ENCODE measurements at regions not wholly inside any gene's neighbourhood (a gene's known extent, or its start where the extent isn't known, plus 50 kb on each side); places are given as distances from the start of the nearest gene placed in this dataset.

GRCh38 chr2:128734521-128735295 is 416.0 kb upstream of the HS6ST1 start:
- Histone ChIP-seq H3K4me1 (peaks cover 62% of the 10 kb centered on the region), H3K4me2 (peak overlapping the region; percentile 88), H3K4me3 (peak overlapping the region; percentile 18; the same call in 1 of the 2 replicates), H4K20me1 (no peaks in the 10 kb centered on the region), H3K27me3 (no peaks in the 10 kb centered on the region), H3K9ac (peak overlapping the region; percentile 27; the same call in 1 of the 2 replicates), H3K36me3 (no peaks in the 10 kb centered on the region), H3K9me3 (no peaks in the 10 kb centered on the region), H3K27ac (peak overlapping the region; percentile 72)
- TF ChIP-seq Cebpa-rat (IDR thresholded peaks at IDR 0.05), result no peak

GRCh38 chr2:128735296-128735960 is 416.8 kb upstream of the HS6ST1 start:
- peak; percentile 91 for TF ChIP-seq Cebpa-rat (IDR thresholded peaks at IDR 0.05)
- Histone ChIP-seq H4K20me1 (no peaks in the 10 kb centered on the region), H3K9me3 (no peaks in the 10 kb centered on the region), H3K4me3 (peak overlapping the region; percentile 18; the same call in 1 of the 2 replicates), H3K27ac (peak overlapping the region; percentile 72), H3K36me3 (no peaks in the 10 kb centered on the region), H3K9ac (peak overlapping the region; percentile 27; the same call in 1 of the 2 replicates), H3K4me2 (peak overlapping the region; percentile 88), H3K4me1 (peaks cover 62% of the 10 kb centered on the region), H3K27me3 (no peaks in the 10 kb centered on the region)

GRCh38 chr2:128736046-128736688 is 417.5 kb upstream of the HS6ST1 start:
- Histone ChIP-seq H3K4me1 (peaks cover 56% of the 10 kb centered on the region), H4K20me1 (no peaks in the 10 kb centered on the region), H3K4me2 (peak overlapping the region; percentile 88), H3K9me3 (no peaks in the 10 kb centered on the region), H3K27ac (peak overlapping the region; percentile 72; the same call in 1 of the 2 replicates), H3K9ac (no peak overlapping the region), H3K27me3 (no peaks in the 10 kb centered on the region), H3K36me3 (no peaks in the 10 kb centered on the region), H3K4me3 (no peak overlapping the region)
- TF ChIP-seq Cebpa-rat (IDR thresholded peaks at IDR 0.05), result no peak

- peaks cover 51% of the 10 kb centered on the region for H3K4me1 ChIP-seq
- peak overlapping the region; percentile 18; the same call in 1 of the 2 replicates for H3K27ac ChIP-seq
- H3K9me3 ChIP-seq, result no peaks in the 10 kb centered on the region
- H3K9ac ChIP-seq, result no peak overlapping the region
- peak overlapping the region; percentile 88 for H3K4me2 ChIP-seq
- no peaks in the 10 kb centered on the region for H4K20me1 ChIP-seq
- H3K4me3 ChIP-seq, result no peak overlapping the region
- no peaks in the 10 kb centered on the region for H3K36me3 ChIP-seq
- H3K27me3 ChIP-seq, result no peaks in the 10 kb centered on the region
- no peak for TF ChIP-seq Cebpa-rat (IDR thresholded peaks at IDR 0.05)
Observed at GRCh38 chr2:128736689-128737545, 418.2 kb upstream of the HS6ST1 start.

- Histone ChIP-seq H3K27ac (no peak overlapping the region), H3K36me3 (no peaks in the 10 kb centered on the region), H3K9ac (no peak overlapping the region), H3K4me2 (no peak overlapping the region), H3K4me1 (peaks cover 49% of the 10 kb centered on the region), H3K27me3 (no peaks in the 10 kb centered on the region), H4K20me1 (no peaks in the 10 kb centered on the region), H3K4me3 (no peak overlapping the region), H3K9me3 (no peaks in the 10 kb centered on the region)
- TF ChIP-seq Cebpa-rat (IDR thresholded peaks at IDR 0.05), result no peak
Observed at GRCh38 chr2:128737546-128737826, 418.8 kb upstream of the HS6ST1 start.

GRCh38 chr2:128738446-128739110 is 419.9 kb upstream of the HS6ST1 start:
- Histone ChIP-seq H3K4me3 (no peak overlapping the region), H3K9me3 (no peaks in the 10 kb centered on the region), H4K20me1 (no peaks in the 10 kb centered on the region), H3K4me1 (peaks cover 38% of the 10 kb centered on the region), H3K27me3 (no peaks in the 10 kb centered on the region), H3K36me3 (no peaks in the 10 kb centered on the region), H3K27ac (no peak overlapping the region), H3K9ac (no peak overlapping the region), H3K4me2 (no peak overlapping the region)
- TF ChIP-seq Cebpa-rat (IDR thresholded peaks at IDR 0.05), result no peak

GRCh38 chr2:128742467-128742866 is 423.8 kb upstream of the HS6ST1 start:
- no peak overlapping the region for H3K4me2 ChIP-seq
- H3K4me1 ChIP-seq, result no peaks in the 10 kb centered on the region

GRCh38 chr2:128745946-128746345 is 427.3 kb upstream of the HS6ST1 start:
- no peaks in the 10 kb centered on the region for H3K27me3 ChIP-seq
- H3K4me1 ChIP-seq, result peaks cover 11% of the 10 kb centered on the region
- H3K4me2 ChIP-seq, result no peak overlapping the region
- H3K27ac ChIP-seq, result no peak overlapping the region
- TF ChIP-seq Cebpa-rat (IDR thresholded peaks at IDR 0.05), result no peak
- no peak overlapping the region for H3K4me3 ChIP-seq
- H3K9ac ChIP-seq, result no peak overlapping the region
- no peaks in the 10 kb centered on the region for H3K36me3 ChIP-seq
- no peaks in the 10 kb centered on the region for H3K9me3 ChIP-seq
- no peaks in the 10 kb centered on the region for H4K20me1 ChIP-seq

More at GRCh38 chr2:128742467-128742866, 423.8 kb upstream of the HS6ST1 start:
- TF ChIP-seq Cebpa-rat (IDR thresholded peaks at IDR 0.05), result no peak
- H3K9ac ChIP-seq, result no peak overlapping the region
- H4K20me1 ChIP-seq, result no peaks in the 10 kb centered on the region
- H3K4me3 ChIP-seq, result no peak overlapping the region
- no peaks in the 10 kb centered on the region for H3K36me3 ChIP-seq
- H3K27me3 ChIP-seq, result no peaks in the 10 kb centered on the region
- H3K9me3 ChIP-seq, result no peaks in the 10 kb centered on the region
- no peak overlapping the region for H3K27ac ChIP-seq

GRCh38 chr2:128746356-128746755 is 427.7 kb upstream of the HS6ST1 start:
- no peak overlapping the region for H3K27ac ChIP-seq
- H3K4me3 ChIP-seq, result no peak overlapping the region
- H4K20me1 ChIP-seq, result no peaks in the 10 kb centered on the region
- H3K36me3 ChIP-seq, result no peaks in the 10 kb centered on the region
- H3K9me3 ChIP-seq, result no peaks in the 10 kb centered on the region
- no peaks in the 10 kb centered on the region for H3K27me3 ChIP-seq
- no peak overlapping the region for H3K9ac ChIP-seq
- no peak overlapping the region for H3K4me2 ChIP-seq
- peaks cover 15% of the 10 kb centered on the region for H3K4me1 ChIP-seq
- no peak for TF ChIP-seq Cebpa-rat (IDR thresholded peaks at IDR 0.05)

Data from BLaER1 (cell line).